ENCODE measurements at regions not wholly inside any gene's neighbourhood (a gene's known extent, or its start where the extent isn't known, plus 50 kb on each side); places are given as distances from the start of the nearest gene placed in this dataset.

DNA sequence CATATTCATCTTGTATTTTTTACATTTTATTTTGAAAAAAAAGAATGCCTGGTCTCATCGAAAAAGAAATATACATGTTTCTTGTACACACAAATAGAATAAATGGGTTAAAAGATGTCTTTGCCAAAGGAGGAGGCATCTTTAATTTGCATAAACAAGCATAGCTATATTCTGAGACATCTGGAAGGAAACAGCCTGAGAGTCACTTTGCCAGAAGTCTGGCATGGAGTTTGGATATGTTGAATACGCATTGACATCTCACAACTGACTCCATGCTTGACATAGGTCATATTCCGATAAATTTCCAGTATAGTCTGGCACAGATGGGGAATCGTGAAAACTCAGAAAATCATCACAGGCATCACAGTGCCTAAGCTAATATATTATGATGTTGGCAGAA is 1317.5 kb upstream of the CELF4 start:
- TF ChIP-seq, protein P1, sequence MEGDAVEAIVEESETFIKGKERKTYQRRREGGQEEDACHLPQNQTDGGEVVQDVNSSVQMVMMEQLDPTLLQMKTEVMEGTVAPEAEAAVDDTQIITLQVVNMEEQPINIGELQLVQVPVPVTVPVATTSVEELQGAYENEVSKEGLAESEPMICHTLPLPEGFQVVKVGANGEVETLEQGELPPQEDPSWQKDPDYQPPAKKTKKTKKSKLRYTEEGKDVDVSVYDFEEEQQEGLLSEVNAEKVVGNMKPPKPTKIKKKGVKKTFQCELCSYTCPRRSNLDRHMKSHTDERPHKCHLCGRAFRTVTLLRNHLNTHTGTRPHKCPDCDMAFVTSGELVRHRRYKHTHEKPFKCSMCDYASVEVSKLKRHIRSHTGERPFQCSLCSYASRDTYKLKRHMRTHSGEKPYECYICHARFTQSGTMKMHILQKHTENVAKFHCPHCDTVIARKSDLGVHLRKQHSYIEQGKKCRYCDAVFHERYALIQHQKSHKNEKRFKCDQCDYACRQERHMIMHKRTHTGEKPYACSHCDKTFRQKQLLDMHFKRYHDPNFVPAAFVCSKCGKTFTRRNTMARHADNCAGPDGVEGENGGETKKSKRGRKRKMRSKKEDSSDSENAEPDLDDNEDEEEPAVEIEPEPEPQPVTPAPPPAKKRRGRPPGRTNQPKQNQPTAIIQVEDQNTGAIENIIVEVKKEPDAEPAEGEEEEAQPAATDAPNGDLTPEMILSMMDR (IDR thresholded peaks at IDR 0.05), result no peak
- TF ChIP-seq POLR2A (IDR thresholded peaks at IDR 0.05), result no peak
- no peak for TF ChIP-seq EP300 (IDR thresholded peaks at IDR 0.05)

Measured in ovary (tissue), 3 donors.